HepG2 (cell line): ENCODE measurements at regions not wholly inside any gene's neighbourhood (a gene's known extent, or its start where the extent isn't known, plus 50 kb on each side); places are given as distances from the start of the nearest gene placed in this dataset.

Source experiments
- ATAC-seq: fragments of 200-7000 bp; cut with Tn5 transposase; 3 replicates; pipeline ENCODE4 v1.9.1; 2020; ENCODE audit warnings: mild to moderate bottlenecking, moderate library complexity
- BruUV-seq: library from RNA; stranded (reverse); fragments of 400-500 nt; replicated peaks from 2 replicates; lab custom pipeline; 2021; lab: Mats Ljungman, UMichigan
- CTCF ChIA-PET: fragments of 300-600 bp; formaldehyde crosslinking; extraction: SDS; loops from one replicate; lab custom pipeline; 2021; ENCODE audit warnings: low total read pairs, inconsistent platforms, low intra/inter-chr PET ratio; lab: Yijun Ruan, JAX
- POLR2A ChIA-PET: fragments of 350-600 bp; sonication (Branson Sonifier 250); formaldehyde crosslinking; loops from one replicate; lab custom pipeline; 2020; ENCODE audit warnings: antibody characterized with exemption, inconsistent platforms; lab: Yijun Ruan, JAX
- DNase-seq: peaks from one replicate; pipeline ENCODE4 v3.0.0-alpha.2; 2015; ENCODE audit warnings: low spot score
- FAIRE-seq: peaks from 3 replicates; lab custom pipeline; 2011; peaks lifted over from hg19 to GRCh38; lab: Jason Lieb, UNC
- H2AFZ ChIP-seq: one replicate; pipeline ENCODE4 v1.6.1; 2011; ENCODE audit warnings: low read length, inconsistent platforms
- H3K27ac ChIP-seq: fragments of 300-600 bp; 3 replicates; pipeline ENCODE4 v1.8.0; 2011; ENCODE audit warnings: mixed run types, mild to moderate bottlenecking, mixed read lengths, low read length, inconsistent platforms; ENCODE audit not compliant: insufficient read depth; ENCODE audit errors: extremely low read length
- H3K27me3 ChIP-seq, 2 experiments: fragments of 200-600 bp in 1 of 2; 2 replicates in 1 of 2; 3 replicates in 1 of 2; pipeline versions ENCODE4 v1.6.0 to v1.8.0; 2011; ENCODE audit warnings: low read length in 2 of 2, mild to moderate bottlenecking in 2 of 2, moderate library complexity in 2 of 2, inconsistent platforms in 1 of 2; ENCODE audit not compliant: insufficient read depth in 2 of 2, control insufficient read depth in 1 of 2
- H3K36me3 ChIP-seq, 2 experiments: fragments of 200-600 bp in 1 of 2; replicated peaks in 1 of 2; 2 replicates in 1 of 2; 3 replicates in 1 of 2; pipeline versions ENCODE4 v1.5.1 to v1.8.0; 2011; ENCODE audit warnings: low read length in 2 of 2, inconsistent platforms in 1 of 2; ENCODE audit not compliant: insufficient read depth in 2 of 2, control insufficient read depth in 1 of 2
- H3K4me1 ChIP-seq: 2 replicates; pipeline ENCODE4 v1.5.1; 2012; ENCODE audit warnings: low read length, inconsistent platforms; ENCODE audit not compliant: insufficient read depth
- H3K4me2 ChIP-seq: 2 replicates; pipeline ENCODE4 v1.6.0; 2011; ENCODE audit warnings: low read depth, low read length, inconsistent platforms
- H3K4me3 ChIP-seq, 3 experiments: fragments of 200-600 bp in 1 of 3; sonication (generic), shearing (Covaris generic) in 1 of 3; replicated peaks in 1 of 3; 2 replicates each; pipeline ENCODE4 v1.5.1; 2011 to 2016; ENCODE audit warnings: low read length in 3 of 3, inconsistent platforms in 2 of 3, low read depth in 2 of 3, mild to moderate bottlenecking in 2 of 3, control low read depth in 1 of 3, mixed read lengths in 1 of 3; ENCODE audit not compliant: insufficient read depth in 1 of 3
- H3K79me2 ChIP-seq: one replicate; pipeline ENCODE4 v1.6.1; 2011; ENCODE audit warnings: low read length, inconsistent platforms; ENCODE audit not compliant: insufficient read depth
- H3K9ac ChIP-seq: 2 replicates; pipeline ENCODE4 v1.6.0; 2011; ENCODE audit warnings: mild to moderate bottlenecking, low read depth, low read length, inconsistent platforms; ENCODE audit not compliant: insufficient read depth
- H3K9me3 ChIP-seq: 2 replicates; pipeline ENCODE4 v1.5.1; 2012; ENCODE audit warnings: mild to moderate bottlenecking, low read length
- H4K20me1 ChIP-seq: 2 replicates; pipeline ENCODE4 v1.6.0; 2011; ENCODE audit warnings: inconsistent platforms, mild to moderate bottlenecking, low read length, moderate library complexity; ENCODE audit not compliant: insufficient read depth
- CHD4 ChIP-seq: fragments of 200-600 bp; sonication (generic); IDR thresholded peaks from 2 replicates; pipeline ENCODE4 v1.7.0; 2017; ENCODE audit warnings: mild to moderate bottlenecking, low read length, borderline replicate concordance
- DBP ChIP-seq: sonication (generic); formaldehyde crosslinking; IDR thresholded peaks from 2 replicates; pipeline ENCODE4 v1.4.0; 2020; ENCODE audit warnings: missing genetic modification reagents; ENCODE audit errors: not compliant biosample characterization
- HMG20B ChIP-seq: conservative IDR thresholded peaks from 2 replicates; pipeline ENCODE4 v1.6.1; 2016; ENCODE audit warnings: missing genetic modification reagents, missing compliant biosample characterization
- LCORL ChIP-seq, 2 experiments: fragments of 450-650 bp in 1 of 2; sonication (generic) in 1 of 2; formaldehyde crosslinking in 1 of 2; IDR thresholded peaks; 2 replicates each; pipeline versions ENCODE4 v1.5.0 to v1.6.1; 2017 to 2020; ENCODE audit warnings: antibody characterized with exemption in 1 of 2, missing genetic modification reagents in 1 of 2
- MAFF ChIP-seq: IDR thresholded peaks from 2 replicates; pipeline ENCODE4 v1.6.1; 2011; ENCODE audit warnings: low read depth, low read length, improper control_type of control experiment
- MED1 ChIP-seq: sonication (generic); formaldehyde crosslinking; IDR thresholded peaks from 2 replicates; pipeline ENCODE4 v1.4.0; 2020; ENCODE audit warnings: missing genetic modification reagents
- MTERF4 ChIP-seq: sonication (generic); formaldehyde crosslinking; IDR thresholded peaks from 2 replicates; pipeline ENCODE4 v1.8.0; 2023; ENCODE audit warnings: mild to moderate bottlenecking, missing genetic modification reagents
- MXI1 ChIP-seq: IDR thresholded peaks from 3 replicates; pipeline ENCODE4 v1.6.1; 2012; ENCODE audit warnings: low read depth, low read length, inconsistent platforms, borderline replicate concordance
- NCOA5 ChIP-seq: sonication (generic); formaldehyde crosslinking; IDR thresholded peaks from 2 replicates; pipeline ENCODE4 v1.4.0; 2020; ENCODE audit warnings: missing genetic modification reagents
- NR2F2 ChIP-seq: IDR thresholded peaks from 2 replicates; pipeline ENCODE4 v1.6.1; 2012; ENCODE audit warnings: low read depth, inconsistent platforms, borderline replicate concordance
- PRDM10 ChIP-seq: sonication (generic); formaldehyde crosslinking; IDR thresholded peaks from 2 replicates; pipeline ENCODE4 v1.4.0; 2020; ENCODE audit warnings: low read depth, missing genetic modification reagents
- PREB ChIP-seq: sonication (generic); formaldehyde crosslinking; IDR thresholded peaks from 2 replicates; pipeline ENCODE4 v1.4.0; 2020; ENCODE audit warnings: missing genetic modification reagents
- ZBTB38 ChIP-seq: sonication (generic); formaldehyde crosslinking; IDR thresholded peaks from 2 replicates; pipeline ENCODE4 v1.5.1; 2020; ENCODE audit warnings: mild to moderate bottlenecking, missing genetic modification reagents
- ZBTB7A ChIP-seq: sonication (generic); formaldehyde crosslinking; IDR thresholded peaks from 2 replicates; pipeline ENCODE4 v1.8.0; 2022; ENCODE audit warnings: mild to moderate bottlenecking, missing genetic modification reagents
- ZFP36L1 ChIP-seq: sonication (generic); formaldehyde crosslinking; IDR thresholded peaks from 2 replicates; pipeline ENCODE4 v1.8.0; 2022; ENCODE audit warnings: mild to moderate bottlenecking, missing genetic modification reagents, moderate library complexity
- ZNF281 ChIP-seq: sonication (generic); formaldehyde crosslinking; IDR thresholded peaks from 2 replicates; pipeline ENCODE4 v1.4.0; 2020; ENCODE audit warnings: missing genetic modification reagents, borderline replicate concordance
- WGBS: methylation state at CpG from one replicate; pipeline ENCODE4 v1.1.6; 2017; ENCODE audit warnings: low lambda C conversion rate; 5-methylcytosine and 5-hydroxymethylcytosine counted together
- in situ Hi-C: cut with HindIII; loops from 2 replicates; pipeline ENCODE4 v1.10.0; 2017; ENCODE audit warnings: low pct_unique_long_range_greater_than_20kb; ENCODE audit not compliant: extremely low pct_ligation_motif_present
- intact Hi-C: fragments of 100-400 bp; cut with micrococcal nuclease; formaldehyde crosslinking; loops from one replicate; pipeline ENCODE4 v1.10.0; 2022; ENCODE audit not compliant: unreplicated experiment

GRCh38 chr13:22336460-22336859, 665.6 kb downstream of the FGF9 start (continued):
- TF ChIP-seq PREB (no peak), CHD4 (no peak), LCORL (IDR thresholded peaks at IDR 0.05) (no peak), LCORL (CRISPR knock-in tag; IDR thresholded peaks at IDR 0.05) (no peak), MAFF (no peak), ZBTB7A (CRISPR knock-in tag) (no peak), ZBTB38 (CRISPR knock-in tag) (no peak), MED1 (no peak)

- Histone ChIP-seq H3K4me1 (no peaks in the 10 kb centered on the region), H4K20me1 (no peaks in the 10 kb centered on the region), H3K79me2 (no peaks in the 10 kb centered on the region), H3K36me3 (no peaks in the 10 kb centered on the region), H3K4me2 (no peak overlapping the region), H3K9ac (no peak overlapping the region), H3K9me3 (peaks cover 32% of the 10 kb centered on the region), H3K4me3 (no peak overlapping the region), H2AFZ (no peak overlapping the region), H3K27me3 (no peaks in the 10 kb centered on the region), H3K27ac (no peak overlapping the region)
- in situ Hi-C loops (no loop called here), intact Hi-C loops (no loop called here)
- ChIA-PET POLR2A (no interaction called here), CTCF (no interaction called here)
- 3% methylated on average over 3 of the region's 3 CpGs for WGBS
- no TSS peak for BruUV-seq
- ATAC-seq = no peak
- FAIRE-seq = no peak
- DNase-seq = no peak
- no peak for TF ChIP-seq ZFP36L1 (CRISPR knock-in tag)
- TF ChIP-seq ZNF281 (CRISPR knock-in tag) = no peak
- no peak for TF ChIP-seq DBP (CRISPR knock-in tag)
- no peak for TF ChIP-seq NR2F2
- TF ChIP-seq NCOA5 (CRISPR knock-in tag) = no peak
- no peak for TF ChIP-seq HMG20B
- no peak for TF ChIP-seq PRDM10 (CRISPR knock-in tag)
- TF ChIP-seq MTERF4 = no peak
- no peak for TF ChIP-seq MXI1
Observed at GRCh38 chr13:22357132-22357531, 686.3 kb downstream of the FGF9 start.
